ENCODE measurements at regions not wholly inside any gene's neighbourhood (a gene's known extent, or its start where the extent isn't known, plus 50 kb on each side); places are given as distances from the start of the nearest gene placed in this dataset.

- TF ChIP-seq CTCF (IDR thresholded peaks at IDR 0.05): no peak
- TF ChIP-seq POLR2A (IDR thresholded peaks at IDR 0.05): no peak
Measured at GRCh38 chr11:26780376-26781085, 58.7 kb upstream of the SLC5A12 start.

All from body of pancreas (tissue), 4 donors.